Glutamatergic neuron (in vitro differentiated cells): ENCODE measurements at regions not wholly inside any gene's neighbourhood (a gene's known extent, or its start where the extent isn't known, plus 50 kb on each side); places are given as distances from the start of the nearest gene placed in this dataset.

ENCODE experiments used
- DNase-seq: peaks from one replicate; pipeline ENCODE4 v3.0.0; 2022
- H3K27ac Mint-ChIP-seq: one replicate; pipeline ENCODE4 v1.8.0; 2020; ENCODE audit warnings: mild to moderate bottlenecking, mixed read lengths, inconsistent platforms; ENCODE audit not compliant: unreplicated experiment
- H3K27me3 Mint-ChIP-seq: one replicate; pipeline ENCODE4 v1.8.0; 2020; ENCODE audit warnings: mild to moderate bottlenecking, moderate library complexity, mixed read lengths, inconsistent platforms; ENCODE audit not compliant: unreplicated experiment
- H3K36me3 Mint-ChIP-seq: one replicate; pipeline ENCODE4 v1.8.0; 2020; ENCODE audit warnings: mild to moderate bottlenecking, mixed read lengths, inconsistent platforms; ENCODE audit not compliant: unreplicated experiment
- H3K4me1 Mint-ChIP-seq: one replicate; pipeline ENCODE4 v1.8.0; 2020; ENCODE audit warnings: mild to moderate bottlenecking, low read depth, mixed read lengths, inconsistent platforms; ENCODE audit not compliant: unreplicated experiment
- H3K4me3 Mint-ChIP-seq: one replicate; pipeline ENCODE4 v1.8.0; 2020; ENCODE audit warnings: mild to moderate bottlenecking, mixed read lengths, inconsistent platforms; ENCODE audit not compliant: unreplicated experiment
- H3K9me3 Mint-ChIP-seq: one replicate; pipeline ENCODE4 v1.8.0; 2020; ENCODE audit warnings: mild to moderate bottlenecking, moderate library complexity, mixed read lengths, inconsistent platforms; ENCODE audit not compliant: unreplicated experiment
- CTCF ChIP-seq: fragments of 200-600 bp; sonication (generic); IDR thresholded peaks from one replicate; pipeline ENCODE4 v1.5.0; 2021; ENCODE audit not compliant: partially characterized antibody, unreplicated experiment

GRCh38 chr13:72144636-72145035, 277.6 kb upstream of the DACH1 start:
- Mint-ChIP-seq H3K4me3 (no peak overlapping the region), H3K27ac (no peak overlapping the region), H3K36me3 (no peaks in the 10 kb centered on the region), H3K4me1 (no peaks in the 10 kb centered on the region), H3K9me3 (no peaks in the 10 kb centered on the region), H3K27me3 (no peaks in the 10 kb centered on the region)
- no peak for TF ChIP-seq CTCF
- DNase-seq = no peak

GRCh38 chr13:72141855-72142519, 275.0 kb upstream of the DACH1 start:
- no peak for DNase-seq
- H3K4me3 Mint-ChIP-seq = no peak overlapping the region
- no peak for TF ChIP-seq CTCF

GRCh38 chr13:72139192-72139591, 272.2 kb upstream of the DACH1 start:
- Mint-ChIP-seq H3K4me1 (peaks cover 2% of the 10 kb centered on the region), H3K4me3 (no peak overlapping the region), H3K9me3 (no peaks in the 10 kb centered on the region), H3K27ac (no peak overlapping the region), H3K36me3 (no peaks in the 10 kb centered on the region), H3K27me3 (no peaks in the 10 kb centered on the region)
- TF ChIP-seq CTCF = no peak
- no peak for DNase-seq

More at GRCh38 chr13:72141855-72142519, 275.0 kb upstream of the DACH1 start:
- Mint-ChIP-seq H3K27ac (no peak overlapping the region), H3K27me3 (no peaks in the 10 kb centered on the region), H3K4me1 (peaks cover 2% of the 10 kb centered on the region), H3K36me3 (no peaks in the 10 kb centered on the region), H3K9me3 (no peaks in the 10 kb centered on the region)

- H3K9me3 Mint-ChIP-seq = no peaks in the 10 kb centered on the region
- no peaks in the 10 kb centered on the region for H3K27me3 Mint-ChIP-seq
- no peak overlapping the region for H3K4me3 Mint-ChIP-seq
- H3K27ac Mint-ChIP-seq = no peak overlapping the region
- no peak for TF ChIP-seq CTCF
- no peaks in the 10 kb centered on the region for H3K36me3 Mint-ChIP-seq
- no peaks in the 10 kb centered on the region for H3K4me1 Mint-ChIP-seq
- no peak for DNase-seq
These were observed 265.1 kb upstream of the DACH1 start for GRCh38 chr13:72132075-72132474.

GRCh38 chr13:72129117-72129516, 262.1 kb upstream of the DACH1 start:
- no peaks in the 10 kb centered on the region for H3K4me1 Mint-ChIP-seq
- H3K4me3 Mint-ChIP-seq = no peak overlapping the region
- no peak overlapping the region for H3K27ac Mint-ChIP-seq
- no peak for TF ChIP-seq CTCF
- no peak for DNase-seq
- H3K27me3 Mint-ChIP-seq = no peaks in the 10 kb centered on the region
- no peaks in the 10 kb centered on the region for H3K9me3 Mint-ChIP-seq
- no peaks in the 10 kb centered on the region for H3K36me3 Mint-ChIP-seq
